HEK293 (cell line): ENCODE measurements at regions not wholly inside any gene's neighbourhood (a gene's known extent, or its start where the extent isn't known, plus 50 kb on each side); places are given as distances from the start of the nearest gene placed in this dataset.

Experiments used
- CTCF ChIA-PET: fragments of 350-600 bp; formaldehyde crosslinking; extraction: SDS; loops from one replicate; lab custom pipeline; 2021; ENCODE audit warnings: antibody characterized with exemption; lab: Yijun Ruan, JAX
- POLR2A ChIA-PET: fragments of 300-600 bp; formaldehyde crosslinking; extraction: SDS; loops from one replicate; lab custom pipeline; 2020; ENCODE audit warnings: antibody characterized with exemption, inconsistent platforms; lab: Yijun Ruan, JAX
- H3K27ac ChIP-seq: fragments of 200-500 bp; sonication (Bioruptor generic); 2 replicates; pipeline ENCODE4 v1.5.1; 2014; ENCODE audit warnings: low read depth, low read length, control low read depth, inconsistent platforms; ENCODE audit errors: extremely low read depth
- H3K36me3 ChIP-seq, 2 experiments: fragments of 200-500 bp in 1 of 2; sonication (Bioruptor generic) in 1 of 2; 1 replicate in 1 of 2; 2 replicates in 1 of 2; pipeline ENCODE4 v1.5.1; 2014 to 2017; ENCODE audit warnings: inconsistent platforms in 2 of 2, low read length in 2 of 2; ENCODE audit not compliant: control insufficient read depth in 2 of 2, insufficient read depth in 1 of 2
- H3K4me1 ChIP-seq: fragments of 200-500 bp; sonication (Bioruptor generic); 2 replicates; pipeline ENCODE4 v1.5.1; 2014; ENCODE audit warnings: mild to moderate bottlenecking, low read length, inconsistent platforms; ENCODE audit not compliant: control insufficient read depth, insufficient read depth
- H3K4me3 ChIP-seq: 2 replicates; pipeline ENCODE4 v1.5.1; 2011; ENCODE audit warnings: low read depth, mild to moderate bottlenecking, control low read depth, low read length, moderate library complexity
- H3K9me3 ChIP-seq: fragments of 200-500 bp; sonication (Bioruptor generic); 2 replicates; pipeline ENCODE4 v1.5.1; 2014; ENCODE audit warnings: low read depth, low read length, inconsistent platforms; ENCODE audit not compliant: control insufficient read depth, insufficient read depth
- BCL11B ChIP-seq: fragments of 450-650 bp; formaldehyde crosslinking; IDR thresholded peaks from 2 replicates; pipeline ENCODE4 v1.5.1; 2016; ENCODE audit warnings: low read depth, missing biosample characterization, missing genetic modification characterization
- EGR2 ChIP-seq: fragments of 450-650 bp; formaldehyde crosslinking; IDR thresholded peaks from 2 replicates; pipeline ENCODE4 v1.5.1; 2016; ENCODE audit warnings: low read depth, missing biosample characterization, missing genetic modification characterization
- KLF1 ChIP-seq: fragments of 450-650 bp; formaldehyde crosslinking; IDR thresholded peaks from 2 replicates; pipeline ENCODE4 v1.5.1; 2016; ENCODE audit warnings: missing biosample characterization, missing genetic modification characterization
- MYNN ChIP-seq: fragments of 450-650 bp; formaldehyde crosslinking; IDR thresholded peaks from 2 replicates; pipeline ENCODE4 v1.5.1; 2016; ENCODE audit warnings: missing biosample characterization, missing genetic modification characterization, borderline replicate concordance
- MZF1 ChIP-seq: fragments of 450-650 bp; formaldehyde crosslinking; IDR thresholded peaks from 2 replicates; pipeline ENCODE4 v1.5.1; 2017; ENCODE audit warnings: missing biosample characterization, missing genetic modification characterization, borderline replicate concordance
- SCRT1 ChIP-seq: fragments of 450-650 bp; formaldehyde crosslinking; IDR thresholded peaks from 2 replicates; pipeline ENCODE4 v1.5.1; 2016; ENCODE audit warnings: missing biosample characterization, missing genetic modification characterization, borderline replicate concordance
- SP7 ChIP-seq: fragments of 450-650 bp; formaldehyde crosslinking; IDR thresholded peaks from 2 replicates; pipeline ENCODE4 v1.5.1; 2016; ENCODE audit warnings: missing biosample characterization, missing genetic modification characterization
- WT1 ChIP-seq: fragments of 450-650 bp; formaldehyde crosslinking; IDR thresholded peaks from 2 replicates; pipeline ENCODE4 v1.5.1; 2016; ENCODE audit warnings: missing biosample characterization, missing genetic modification characterization
- ZIC2 ChIP-seq: fragments of 450-650 bp; formaldehyde crosslinking; IDR thresholded peaks from 2 replicates; pipeline ENCODE4 v1.5.1; 2016; ENCODE audit warnings: missing biosample characterization, missing genetic modification characterization
- ZNF132 ChIP-seq: fragments of 450-650 bp; formaldehyde crosslinking; IDR thresholded peaks from 2 replicates; pipeline ENCODE4 v1.5.1; 2017; ENCODE audit warnings: missing biosample characterization, missing genetic modification characterization, borderline replicate concordance
- ZNF16 ChIP-seq: fragments of 450-650 bp; formaldehyde crosslinking; IDR thresholded peaks from 2 replicates; pipeline ENCODE4 v1.5.1; 2016; ENCODE audit warnings: low read depth, missing biosample characterization, missing genetic modification characterization
- ZNF174 ChIP-seq: fragments of 450-650 bp; formaldehyde crosslinking; IDR thresholded peaks from 2 replicates; pipeline ENCODE4 v1.5.0; 2017; ENCODE audit warnings: missing biosample characterization, mild to moderate bottlenecking, missing genetic modification characterization
- ZNF184 ChIP-seq: fragments of 450-650 bp; IDR thresholded peaks from 2 replicates; pipeline ENCODE4 v1.5.1; 2018; ENCODE audit warnings: missing biosample characterization, mild to moderate bottlenecking, missing genetic modification characterization
- ZNF2 ChIP-seq: fragments of 450-650 bp; formaldehyde crosslinking; IDR thresholded peaks from 2 replicates; pipeline ENCODE4 v1.5.1; 2016; ENCODE audit warnings: missing biosample characterization, missing genetic modification characterization
- ZNF221 ChIP-seq: fragments of 450-650 bp; formaldehyde crosslinking; IDR thresholded peaks from 2 replicates; pipeline ENCODE4 v1.5.1; 2017; ENCODE audit warnings: missing biosample characterization, missing genetic modification characterization, borderline replicate concordance
- ZNF239 ChIP-seq: fragments of 450-650 bp; formaldehyde crosslinking; IDR thresholded peaks from 2 replicates; pipeline ENCODE4 v1.5.1; 2016; ENCODE audit warnings: missing biosample characterization, missing genetic modification characterization
- ZNF324 ChIP-seq: fragments of 450-650 bp; formaldehyde crosslinking; IDR thresholded peaks from 2 replicates; pipeline ENCODE4 v1.5.1; 2016; ENCODE audit warnings: missing biosample characterization, missing genetic modification characterization
- ZNF391 ChIP-seq: fragments of 450-650 bp; formaldehyde crosslinking; IDR thresholded peaks from 2 replicates; pipeline ENCODE4 v1.5.1; 2016; ENCODE audit warnings: low read depth, missing biosample characterization, missing genetic modification characterization, borderline replicate concordance
- ZNF510 ChIP-seq: fragments of 450-650 bp; formaldehyde crosslinking; IDR thresholded peaks from 2 replicates; pipeline ENCODE4 v1.5.1; 2018; ENCODE audit warnings: mild to moderate bottlenecking, missing genetic modification characterization, missing biosample characterization; ENCODE audit not compliant: insufficient replicate concordance
- ZNF560 ChIP-seq: fragments of 450-650 bp; formaldehyde crosslinking; IDR thresholded peaks from 2 replicates; pipeline ENCODE4 v1.5.1; 2017; ENCODE audit warnings: missing biosample characterization, missing genetic modification characterization, borderline replicate concordance
- ZNF585B ChIP-seq: fragments of 450-650 bp; formaldehyde crosslinking; IDR thresholded peaks from 2 replicates; pipeline ENCODE4 v1.5.1; 2016; ENCODE audit warnings: missing biosample characterization, missing genetic modification characterization
- ZNF623 ChIP-seq: fragments of 450-650 bp; formaldehyde crosslinking; IDR thresholded peaks from 2 replicates; pipeline ENCODE4 v1.5.1; 2016; ENCODE audit warnings: missing biosample characterization, missing genetic modification characterization
- ZNF624 ChIP-seq: fragments of 450-650 bp; formaldehyde crosslinking; IDR thresholded peaks from 2 replicates; pipeline ENCODE4 v1.5.1; 2017; ENCODE audit warnings: missing biosample characterization, missing genetic modification characterization
- ZNF76 ChIP-seq: fragments of 450-650 bp; formaldehyde crosslinking; IDR thresholded peaks from 2 replicates; pipeline ENCODE4; 2016; ENCODE audit warnings: low read depth, missing biosample characterization, missing genetic modification characterization, borderline replicate concordance
- ZNF785 ChIP-seq: fragments of 450-650 bp; formaldehyde crosslinking; IDR thresholded peaks from 2 replicates; pipeline ENCODE4 v1.5.1; 2016; ENCODE audit warnings: missing biosample characterization, missing genetic modification characterization
- ZNF830 ChIP-seq: fragments of 450-650 bp; IDR thresholded peaks from 2 replicates; pipeline ENCODE4 v1.5.0; 2018; ENCODE audit warnings: missing biosample characterization, missing genetic modification characterization, low read depth, mild to moderate bottlenecking, moderate library complexity
- TF ChIP-seq, protein P1 (sequence below): fragments of 450-650 bp; formaldehyde crosslinking; IDR thresholded peaks from 2 replicates; pipeline ENCODE4 v1.5.0; 2017; ENCODE audit warnings: missing biosample characterization, missing genetic modification characterization, borderline replicate concordance
- TF ChIP-seq, protein P2 (sequence below): fragments of 450-650 bp; formaldehyde crosslinking; IDR thresholded peaks from 2 replicates; pipeline ENCODE4 v1.5.1; 2016; ENCODE audit warnings: missing biosample characterization, missing genetic modification characterization
- TF ChIP-seq, protein P3 (sequence below): fragments of 450-650 bp; formaldehyde crosslinking; IDR thresholded peaks from 2 replicates; pipeline ENCODE4 v1.5.1; 2016; ENCODE audit warnings: missing biosample characterization, missing genetic modification characterization

DNA sequence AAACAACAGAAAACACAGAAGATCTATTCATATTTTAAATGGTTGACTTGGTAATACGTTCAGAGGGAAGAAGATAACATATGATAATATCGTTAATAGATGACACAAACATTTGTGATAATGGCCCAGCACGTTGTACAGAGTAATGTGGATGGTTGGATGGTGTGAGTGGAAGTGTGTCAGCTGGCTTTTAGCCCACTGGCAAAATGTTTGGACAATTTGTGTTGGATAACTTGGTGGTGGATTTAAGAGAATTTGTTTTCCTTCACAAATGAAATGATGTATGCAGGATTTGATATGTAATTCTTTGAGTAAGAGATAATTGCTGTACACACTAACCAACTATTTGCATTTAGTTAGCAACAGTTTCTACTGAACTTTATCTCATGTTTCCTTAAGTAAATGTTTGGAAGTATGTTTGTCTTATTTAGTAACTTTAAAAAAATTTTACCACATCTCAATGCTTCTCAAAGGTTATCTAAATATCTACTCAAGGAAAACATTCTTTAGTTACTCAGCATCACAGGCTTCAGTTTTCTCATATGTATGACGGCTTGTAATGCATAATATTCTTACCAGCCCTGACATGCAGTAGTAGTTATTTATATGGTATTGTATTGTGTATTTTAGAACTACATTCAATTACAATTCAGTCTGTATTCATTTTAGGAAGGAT lies 328.5 kb upstream of the GOLIM4 start (continued):
- TF ChIP-seq, protein P1, sequence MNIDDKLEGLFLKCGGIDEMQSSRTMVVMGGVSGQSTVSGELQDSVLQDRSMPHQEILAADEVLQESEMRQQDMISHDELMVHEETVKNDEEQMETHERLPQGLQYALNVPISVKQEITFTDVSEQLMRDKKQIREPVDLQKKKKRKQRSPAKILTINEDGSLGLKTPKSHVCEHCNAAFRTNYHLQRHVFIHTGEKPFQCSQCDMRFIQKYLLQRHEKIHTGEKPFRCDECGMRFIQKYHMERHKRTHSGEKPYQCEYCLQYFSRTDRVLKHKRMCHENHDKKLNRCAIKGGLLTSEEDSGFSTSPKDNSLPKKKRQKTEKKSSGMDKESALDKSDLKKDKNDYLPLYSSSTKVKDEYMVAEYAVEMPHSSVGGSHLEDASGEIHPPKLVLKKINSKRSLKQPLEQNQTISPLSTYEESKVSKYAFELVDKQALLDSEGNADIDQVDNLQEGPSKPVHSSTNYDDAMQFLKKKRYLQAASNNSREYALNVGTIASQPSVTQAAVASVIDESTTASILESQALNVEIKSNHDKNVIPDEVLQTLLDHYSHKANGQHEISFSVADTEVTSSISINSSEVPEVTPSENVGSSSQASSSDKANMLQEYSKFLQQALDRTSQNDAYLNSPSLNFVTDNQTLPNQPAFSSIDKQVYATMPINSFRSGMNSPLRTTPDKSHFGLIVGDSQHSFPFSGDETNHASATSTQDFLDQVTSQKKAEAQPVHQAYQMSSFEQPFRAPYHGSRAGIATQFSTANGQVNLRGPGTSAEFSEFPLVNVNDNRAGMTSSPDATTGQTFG, result no peak
- TF ChIP-seq, all 188 proteins: peak for 0

DNA sequence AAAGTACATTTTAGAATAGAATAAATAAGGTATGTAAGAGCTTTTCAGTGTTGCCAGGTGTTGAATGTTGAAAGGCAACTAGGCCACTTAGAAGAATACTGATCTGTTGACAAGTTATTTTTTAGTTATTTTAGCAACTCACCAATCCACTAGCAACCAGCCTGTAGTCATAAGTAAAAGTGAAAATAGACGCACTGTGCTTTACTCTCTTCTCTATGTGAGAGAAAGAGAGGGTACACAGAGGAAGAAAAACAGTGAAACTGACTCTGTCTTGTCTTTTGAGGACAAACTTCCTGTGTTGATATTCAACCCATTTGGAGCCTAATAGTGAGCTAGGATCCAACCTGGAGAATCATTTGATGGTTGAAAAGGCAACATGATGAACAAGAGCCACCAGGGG lies 327.1 kb upstream of the GOLIM4 start:
- Histone ChIP-seq H3K27ac (no peak overlapping the region), H3K36me3 (no peaks in the 10 kb centered on the region), H3K4me3 (no peak overlapping the region), H3K9me3 (no peaks in the 10 kb centered on the region), H3K4me1 (no peaks in the 10 kb centered on the region)
- POLR2A ChIA-PET, result no interaction called here
- TF ChIP-seq ZNF785 (no peak), ZNF585B (tag by site-specific recombination) (no peak), ZNF391 (tag by site-specific recombination) (no peak), MYNN (tag by site-specific recombination) (no peak), ZNF560 (tag by site-specific recombination) (no peak), EGR2 (tag by site-specific recombination) (no peak), SP7 (tag by site-specific recombination) (no peak), KLF1 (tag by site-specific recombination) (no peak), ZNF76 (tag by site-specific recombination) (no peak)
- TF ChIP-seq, protein P2, sequence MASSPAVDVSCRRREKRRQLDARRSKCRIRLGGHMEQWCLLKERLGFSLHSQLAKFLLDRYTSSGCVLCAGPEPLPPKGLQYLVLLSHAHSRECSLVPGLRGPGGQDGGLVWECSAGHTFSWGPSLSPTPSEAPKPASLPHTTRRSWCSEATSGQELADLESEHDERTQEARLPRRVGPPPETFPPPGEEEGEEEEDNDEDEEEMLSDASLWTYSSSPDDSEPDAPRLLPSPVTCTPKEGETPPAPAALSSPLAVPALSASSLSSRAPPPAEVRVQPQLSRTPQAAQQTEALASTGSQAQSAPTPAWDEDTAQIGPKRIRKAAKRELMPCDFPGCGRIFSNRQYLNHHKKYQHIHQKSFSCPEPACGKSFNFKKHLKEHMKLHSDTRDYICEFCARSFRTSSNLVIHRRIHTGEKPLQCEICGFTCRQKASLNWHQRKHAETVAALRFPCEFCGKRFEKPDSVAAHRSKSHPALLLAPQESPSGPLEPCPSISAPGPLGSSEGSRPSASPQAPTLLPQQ (tag by site-specific recombination), result no peak
- CTCF ChIA-PET, result interaction anchor here (1.2 kb wide), 1 partner anchor 424 kb away, joined by 3 read pairs; no protein-coding TSS in a partner anchor

DNA sequence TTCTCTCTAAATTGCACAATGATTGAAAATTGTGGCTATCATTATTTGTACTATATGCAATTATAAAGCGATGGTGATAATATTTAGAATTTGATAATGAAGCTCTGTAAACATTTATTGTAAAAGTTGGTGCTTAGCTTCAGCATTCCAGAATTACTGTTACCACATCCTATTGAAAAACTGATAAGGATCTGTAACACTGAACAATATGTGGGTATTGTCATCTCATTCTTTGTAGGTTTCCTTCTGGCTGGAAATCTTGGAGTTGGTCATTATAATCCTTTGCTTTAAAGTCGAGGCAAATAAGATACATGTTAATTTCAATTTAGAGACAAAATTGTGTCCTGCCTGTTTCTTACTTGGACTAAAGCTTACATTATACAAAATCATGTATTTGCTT lies 323.4 kb upstream of the GOLIM4 start:
- CTCF ChIA-PET, result interaction anchor here (1.0 kb wide), 1 partner anchor 18 kb away, joined by 5 read pairs; no protein-coding TSS in a partner anchor
- TF ChIP-seq ZNF16 (tag by site-specific recombination) (no peak), ZNF830 (tag by site-specific recombination) (no peak), ZIC2 (tag by site-specific recombination) (no peak), ZNF239 (tag by site-specific recombination) (no peak), ZNF184 (no peak), ZNF510 (tag by site-specific recombination) (no peak), ZNF221 (tag by site-specific recombination) (no peak), KLF1 (tag by site-specific recombination) (no peak), ZNF324 (no peak), ZNF624 (tag by site-specific recombination) (no peak), ZNF623 (no peak), ZNF132 (tag by site-specific recombination) (no peak), ZNF2 (tag by site-specific recombination) (no peak), WT1 (tag by site-specific recombination) (no peak), ZNF174 (tag by site-specific recombination) (no peak), BCL11B (tag by site-specific recombination) (no peak), SCRT1 (tag by site-specific recombination) (no peak), MZF1 (tag by site-specific recombination) (no peak)
- TF ChIP-seq, protein P3, sequence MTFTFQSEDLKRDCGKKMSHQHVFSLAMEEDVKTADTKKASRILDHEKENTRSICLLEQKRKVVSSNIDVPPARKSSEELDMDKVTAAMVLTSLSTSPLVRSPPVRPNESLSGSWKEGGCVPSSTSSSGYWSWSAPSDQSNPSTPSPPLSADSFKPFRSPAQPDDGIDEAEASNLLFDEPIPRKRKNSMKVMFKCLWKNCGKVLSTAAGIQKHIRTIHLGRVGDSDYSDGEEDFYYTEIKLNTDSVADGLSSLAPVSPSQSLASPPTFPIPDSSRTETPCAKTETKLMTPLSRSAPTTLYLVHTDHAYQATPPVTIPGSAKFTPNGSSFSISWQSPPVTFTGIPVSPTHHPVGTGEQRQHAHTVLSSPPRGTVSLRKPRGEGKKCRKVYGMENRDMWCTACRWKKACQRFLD (tag by site-specific recombination), result no peak
- no peaks in the 10 kb centered on the region for H3K36me3 ChIP-seq
- POLR2A ChIA-PET, result no interaction called here
- H3K4me1 ChIP-seq, result no peaks in the 10 kb centered on the region
- no peak overlapping the region for H3K4me3 ChIP-seq
- no peak overlapping the region for H3K27ac ChIP-seq
- H3K9me3 ChIP-seq, result no peaks in the 10 kb centered on the region
